WERI-Rb-1 (cell line): ENCODE measurements at regions not wholly inside any gene's neighbourhood (a gene's known extent, or its start where the extent isn't known, plus 50 kb on each side); places are given as distances from the start of the nearest gene placed in this dataset.

Experiments used
- DNase-seq: peaks from one replicate; pipeline ENCODE4 v3.0.0-alpha.2; 2020
- H3K27ac ChIP-seq: fragments of 250-450 bp; sonication (Bioruptor Pico); 2 replicates; pipeline ENCODE4 v1.5.1; 2020; ENCODE audit warnings: mild to moderate bottlenecking, moderate library complexity
- H3K27me3 ChIP-seq: fragments of 250-450 bp; sonication (Bioruptor Pico); 2 replicates; pipeline ENCODE4 v1.5.1; 2021; ENCODE audit warnings: mild to moderate bottlenecking, low read depth, moderate library complexity; ENCODE audit not compliant: insufficient read depth, severe bottlenecking
- H3K36me3 ChIP-seq: fragments of 250-450 bp; sonication (Bioruptor Pico); 2 replicates; pipeline ENCODE4 v1.5.1; 2020; ENCODE audit warnings: mild to moderate bottlenecking, moderate library complexity
- H3K4me3 ChIP-seq: 2 replicates; pipeline ENCODE4 v1.5.1; 2011; ENCODE audit warnings: low read depth, mild to moderate bottlenecking, control low read depth, low read length
- H3K9me3 ChIP-seq: fragments of 250-450 bp; sonication (Bioruptor Pico); 2 replicates; pipeline ENCODE4 v1.5.1; 2021; ENCODE audit warnings: mild to moderate bottlenecking, moderate library complexity; ENCODE audit not compliant: severe bottlenecking
- CTCF ChIP-seq: IDR thresholded peaks from 2 replicates; pipeline ENCODE4 v1.5.1; 2011; ENCODE audit warnings: low read depth, mild to moderate bottlenecking, control low read depth, inconsistent platforms, low read length

GRCh38 chr13:91148098-91148497 lies 199.4 kb upstream of the MIR17HG start:
- TF ChIP-seq CTCF: no peak
- no peaks in the 10 kb centered on the region for H3K36me3 ChIP-seq
- H3K27me3 ChIP-seq: no peaks in the 10 kb centered on the region

GRCh38 chr13:91151921-91152320 lies 195.6 kb upstream of the MIR17HG start:
- no peak for DNase-seq
- TF ChIP-seq CTCF: no peak
- Histone ChIP-seq H3K9me3 (no peaks in the 10 kb centered on the region), H3K4me3 (no peak overlapping the region), H3K27ac (no peak overlapping the region), H3K36me3 (no peaks in the 10 kb centered on the region), H3K27me3 (no peaks in the 10 kb centered on the region)

More at GRCh38 chr13:91148098-91148497, 199.4 kb upstream of the MIR17HG start:
- Histone ChIP-seq H3K4me3 (no peak overlapping the region), H3K9me3 (no peaks in the 10 kb centered on the region), H3K27ac (no peak overlapping the region)
- no peak for DNase-seq

- TF ChIP-seq CTCF: no peak
- Histone ChIP-seq H3K9me3 (no peaks in the 10 kb centered on the region), H3K27ac (no peak overlapping the region), H3K36me3 (no peaks in the 10 kb centered on the region), H3K4me3 (no peak overlapping the region), H3K27me3 (no peaks in the 10 kb centered on the region)
- no peak for DNase-seq
Measured at GRCh38 chr13:91153372-91153771, 194.1 kb upstream of the MIR17HG start.

GRCh38 chr13:91154558-91155353 lies 192.7 kb upstream of the MIR17HG start:
- Histone ChIP-seq H3K4me3 (no peak overlapping the region), H3K27ac (no peak overlapping the region), H3K36me3 (no peaks in the 10 kb centered on the region), H3K27me3 (no peaks in the 10 kb centered on the region), H3K9me3 (no peaks in the 10 kb centered on the region)
- TF ChIP-seq CTCF: no peak
- no peak for DNase-seq

- no peak overlapping the region for H3K4me3 ChIP-seq
- no peak for DNase-seq
- H3K9me3 ChIP-seq: no peaks in the 10 kb centered on the region
- H3K27me3 ChIP-seq: no peaks in the 10 kb centered on the region
- H3K36me3 ChIP-seq: no peaks in the 10 kb centered on the region
- no peak overlapping the region for H3K27ac ChIP-seq
- TF ChIP-seq CTCF: no peak
Measured at GRCh38 chr13:91155512-91156114, 191.9 kb upstream of the MIR17HG start.
